ENCODE measurements at regions not wholly inside any gene's neighbourhood (a gene's known extent, or its start where the extent isn't known, plus 50 kb on each side); places are given as distances from the start of the nearest gene placed in this dataset.

- intact Hi-C loops (cut with micrococcal nuclease), result no loop called here
- H3K4me3 Mint-ChIP-seq, result no peak overlapping the region
- peaks cover 7% of the 10 kb centered on the region for H3K9me3 Mint-ChIP-seq
- peaks cover 3% of the 10 kb centered on the region for H3K27me3 Mint-ChIP-seq
- no peak overlapping the region for H3K27ac Mint-ChIP-seq
- H3K36me3 Mint-ChIP-seq (ENCODE audit: low read depth), result no peaks in the 10 kb centered on the region
- no peaks in the 10 kb centered on the region for H3K4me1 Mint-ChIP-seq (ENCODE audit: low read depth)
Observed at GRCh38 chr18:75544051-75544481, 116.6 kb upstream of the SMIM21 start.

- Mint-ChIP-seq H3K27ac (no peak overlapping the region), H3K27me3 (peaks cover 3% of the 10 kb centered on the region), H3K9me3 (no peaks in the 10 kb centered on the region), H3K4me1 (ENCODE audit: low read depth) (no peaks in the 10 kb centered on the region), H3K4me3 (no peak overlapping the region), H3K36me3 (ENCODE audit: low read depth) (no peaks in the 10 kb centered on the region)
- intact Hi-C loops (cut with micrococcal nuclease), result no loop called here
Observed at GRCh38 chr18:75538727-75539126, 111.2 kb upstream of the SMIM21 start.

DNA sequence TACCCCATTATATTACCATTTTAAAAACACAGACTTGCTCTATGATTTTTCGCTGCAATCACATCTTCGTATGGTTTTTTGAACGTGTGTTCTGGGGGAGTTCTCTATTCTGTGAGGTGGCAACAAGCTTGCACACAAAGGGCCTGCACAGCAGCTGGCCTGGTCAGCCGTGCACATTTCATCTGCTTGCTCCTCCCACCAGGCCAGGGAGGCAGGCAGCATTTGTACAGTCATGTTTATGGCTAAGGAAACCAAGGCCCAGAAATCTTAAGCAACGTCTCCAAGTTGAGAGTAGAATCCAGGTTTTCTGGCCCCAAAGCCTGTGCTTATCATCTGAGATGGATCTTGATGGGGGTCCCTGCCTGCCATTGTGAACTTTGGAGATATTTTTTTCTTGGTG, 106.4 kb upstream of the SMIM21 start:
- Mint-ChIP-seq H3K36me3 (ENCODE audit: low read depth) (no peaks in the 10 kb centered on the region), H3K27me3 (no peaks in the 10 kb centered on the region), H3K4me1 (ENCODE audit: low read depth) (no peaks in the 10 kb centered on the region), H3K4me3 (no peak overlapping the region), H3K27ac (no peak overlapping the region), H3K9me3 (no peaks in the 10 kb centered on the region)
- intact Hi-C loops (cut with micrococcal nuclease), result no loop called here

GRCh38 chr18:75533209-75533608, 105.7 kb upstream of the SMIM21 start:
- Mint-ChIP-seq H3K36me3 (ENCODE audit: low read depth) (no peaks in the 10 kb centered on the region), H3K4me3 (no peak overlapping the region), H3K9me3 (no peaks in the 10 kb centered on the region), H3K27ac (no peak overlapping the region), H3K27me3 (no peaks in the 10 kb centered on the region), H3K4me1 (ENCODE audit: low read depth) (no peaks in the 10 kb centered on the region)
- intact Hi-C loops (cut with micrococcal nuclease), result no loop called here

- no peaks in the 10 kb centered on the region for H3K27me3 Mint-ChIP-seq
- no peaks in the 10 kb centered on the region for H3K4me1 Mint-ChIP-seq (ENCODE audit: low read depth)
- no peak overlapping the region for H3K4me3 Mint-ChIP-seq
- H3K27ac Mint-ChIP-seq, result no peak overlapping the region
- intact Hi-C loops (cut with micrococcal nuclease), result no loop called here
- H3K36me3 Mint-ChIP-seq (ENCODE audit: low read depth), result no peaks in the 10 kb centered on the region
- no peaks in the 10 kb centered on the region for H3K9me3 Mint-ChIP-seq
Observed at GRCh38 chr18:75531851-75532459, 104.5 kb upstream of the SMIM21 start.

DNA sequence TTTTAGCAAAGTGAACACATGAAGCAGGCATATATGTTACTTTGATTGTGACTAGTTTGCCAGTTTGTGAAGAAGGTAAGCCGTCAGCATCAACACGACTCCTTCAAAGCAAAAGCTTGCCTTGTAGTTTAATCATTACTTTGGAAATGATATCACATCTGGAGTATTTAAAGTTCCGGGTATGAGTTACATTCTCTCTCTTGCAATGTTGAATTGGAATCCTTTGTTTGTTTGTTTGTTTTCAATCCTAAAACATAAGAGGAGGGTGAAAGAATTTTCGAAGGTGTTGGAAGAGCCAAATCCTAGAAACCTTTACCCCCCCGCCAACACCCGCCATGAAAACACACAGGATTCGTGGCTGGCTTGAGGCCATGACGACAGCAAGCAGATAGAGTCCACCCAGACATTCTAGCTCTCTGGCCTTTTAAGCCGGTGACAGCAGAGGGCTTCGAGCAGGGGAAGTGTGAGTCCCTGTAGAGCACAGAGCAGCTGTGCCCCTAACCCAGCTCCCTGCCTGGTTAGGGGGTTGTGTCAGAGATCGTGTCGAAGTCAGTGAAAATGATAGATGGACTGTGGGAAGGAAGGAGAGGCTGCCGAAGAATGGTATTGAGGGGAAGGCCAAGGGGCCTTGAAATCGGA, 103.8 kb upstream of the SMIM21 start:
- intact Hi-C loops (cut with micrococcal nuclease), result no loop called here
- H3K27me3 Mint-ChIP-seq, result no peaks in the 10 kb centered on the region
- no peaks in the 10 kb centered on the region for H3K4me1 Mint-ChIP-seq (ENCODE audit: low read depth)
- no peaks in the 10 kb centered on the region for H3K36me3 Mint-ChIP-seq (ENCODE audit: low read depth)
- H3K27ac Mint-ChIP-seq, result no peak overlapping the region
- no peak overlapping the region for H3K4me3 Mint-ChIP-seq
- no peaks in the 10 kb centered on the region for H3K9me3 Mint-ChIP-seq

DNA sequence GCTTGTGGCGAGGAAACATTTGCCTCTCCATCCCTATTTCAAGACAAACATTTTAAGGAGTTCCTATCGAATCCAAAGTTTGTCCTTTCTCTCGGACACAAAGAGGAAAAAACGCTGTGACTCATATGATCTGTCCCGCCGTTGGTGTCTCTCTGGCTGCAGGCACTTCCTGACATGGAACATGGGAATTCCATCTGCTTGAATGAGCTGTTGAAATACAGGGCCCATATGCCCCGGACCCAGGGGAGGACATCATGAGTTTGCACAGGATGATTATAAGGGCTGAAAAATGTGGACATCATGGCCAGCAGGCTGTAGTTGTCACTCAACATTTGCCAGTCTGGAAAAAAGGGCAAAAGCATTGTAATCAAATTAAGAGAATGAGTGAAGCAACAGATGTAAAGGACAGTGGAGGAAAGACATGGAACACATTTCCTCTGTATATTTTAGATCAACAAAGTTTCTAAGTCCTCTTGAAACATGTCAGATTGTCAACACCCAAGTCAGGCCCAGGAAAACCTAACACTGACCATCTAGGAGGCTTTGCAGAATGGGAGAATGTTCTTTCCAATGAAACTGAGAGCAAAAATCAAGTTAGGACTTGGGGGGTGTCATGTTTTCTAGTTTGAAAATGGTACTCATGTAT, 103.2 kb upstream of the SMIM21 start:
- H3K27ac Mint-ChIP-seq, result no peak overlapping the region
- intact Hi-C loops (cut with micrococcal nuclease), result no loop called here
- H3K36me3 Mint-ChIP-seq (ENCODE audit: low read depth), result no peaks in the 10 kb centered on the region
- no peaks in the 10 kb centered on the region for H3K27me3 Mint-ChIP-seq
- no peaks in the 10 kb centered on the region for H3K4me1 Mint-ChIP-seq (ENCODE audit: low read depth)
- H3K9me3 Mint-ChIP-seq, result no peaks in the 10 kb centered on the region
- H3K4me3 Mint-ChIP-seq, result no peak overlapping the region

GRCh38 chr18:75530118-75530517, 102.6 kb upstream of the SMIM21 start:
- H3K4me1 Mint-ChIP-seq (ENCODE audit: low read depth), result no peaks in the 10 kb centered on the region
- no peaks in the 10 kb centered on the region for H3K27me3 Mint-ChIP-seq
- intact Hi-C loops (cut with micrococcal nuclease), result no loop called here
- no peak overlapping the region for H3K4me3 Mint-ChIP-seq
- H3K36me3 Mint-ChIP-seq (ENCODE audit: low read depth), result no peaks in the 10 kb centered on the region
- no peak overlapping the region for H3K27ac Mint-ChIP-seq
- H3K9me3 Mint-ChIP-seq, result no peaks in the 10 kb centered on the region

DNA sequence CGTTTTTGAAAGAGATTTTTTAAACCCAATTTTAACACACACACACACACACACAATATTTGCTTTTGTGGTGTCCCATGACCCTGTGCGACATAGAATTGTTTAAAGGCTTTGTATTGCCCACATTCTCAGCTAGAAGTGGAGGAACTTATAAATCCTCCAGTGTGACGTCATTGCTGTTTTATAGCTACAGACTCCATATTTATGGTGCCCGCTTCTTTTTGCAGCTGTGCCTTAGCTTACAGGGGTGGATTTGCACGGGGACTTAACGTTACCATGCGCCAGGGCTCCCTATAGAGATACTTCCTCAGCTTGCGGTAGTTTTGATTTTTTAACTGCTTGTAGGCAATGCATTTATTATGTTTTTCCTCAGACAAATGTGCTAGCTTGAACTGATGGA, 101.9 kb upstream of the SMIM21 start:
- no peak overlapping the region for H3K4me3 Mint-ChIP-seq
- intact Hi-C loops (cut with micrococcal nuclease), result no loop called here
- no peaks in the 10 kb centered on the region for H3K9me3 Mint-ChIP-seq

GRCh38 chr18:75527848-75528685, 100.6 kb upstream of the SMIM21 start:
- intact Hi-C loops (cut with micrococcal nuclease), result no loop called here
- no peak overlapping the region for H3K4me3 Mint-ChIP-seq
- no peak overlapping the region for H3K27ac Mint-ChIP-seq
- H3K36me3 Mint-ChIP-seq (ENCODE audit: low read depth), result no peaks in the 10 kb centered on the region
- H3K4me1 Mint-ChIP-seq (ENCODE audit: low read depth), result no peaks in the 10 kb centered on the region
- H3K27me3 Mint-ChIP-seq, result no peaks in the 10 kb centered on the region
- no peaks in the 10 kb centered on the region for H3K9me3 Mint-ChIP-seq

More for the DNA sequence above, 101.9 kb upstream of the SMIM21 start:
- Mint-ChIP-seq H3K4me1 (ENCODE audit: low read depth) (no peaks in the 10 kb centered on the region), H3K27ac (no peak overlapping the region), H3K36me3 (ENCODE audit: low read depth) (no peaks in the 10 kb centered on the region), H3K27me3 (no peaks in the 10 kb centered on the region)

GRCh38 chr18:75526038-75526437, 98.5 kb upstream of the SMIM21 start:
- Mint-ChIP-seq H3K27ac (no peak overlapping the region), H3K9me3 (no peaks in the 10 kb centered on the region), H3K36me3 (ENCODE audit: low read depth) (no peaks in the 10 kb centered on the region), H3K4me3 (no peak overlapping the region), H3K4me1 (ENCODE audit: low read depth) (no peaks in the 10 kb centered on the region), H3K27me3 (no peaks in the 10 kb centered on the region)
- intact Hi-C loops (cut with micrococcal nuclease), result no loop called here

DNA sequence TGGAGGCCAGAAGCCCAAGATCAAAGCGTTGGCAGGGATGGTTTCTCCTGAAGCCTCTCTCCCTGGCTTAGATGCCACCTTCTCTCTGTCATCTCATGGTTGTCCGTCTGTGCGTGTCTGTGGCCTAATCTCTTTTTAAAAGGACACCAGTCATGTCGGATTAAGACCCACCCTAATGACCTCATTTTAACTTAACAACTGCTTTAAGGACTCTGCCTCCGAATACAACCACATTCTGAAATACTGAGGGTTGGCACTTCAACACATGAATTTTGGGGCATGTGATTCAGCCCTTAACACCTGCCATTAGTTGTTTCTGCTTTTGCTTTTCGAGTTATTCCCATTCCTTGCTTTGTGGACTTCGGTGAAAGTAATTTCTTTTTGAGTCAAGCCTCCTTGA, 97.8 kb upstream of the SMIM21 start:
- no peaks in the 10 kb centered on the region for H3K4me1 Mint-ChIP-seq (ENCODE audit: low read depth)
- no peaks in the 10 kb centered on the region for H3K9me3 Mint-ChIP-seq
- H3K4me3 Mint-ChIP-seq, result no peak overlapping the region
- no peaks in the 10 kb centered on the region for H3K27me3 Mint-ChIP-seq
- H3K36me3 Mint-ChIP-seq (ENCODE audit: low read depth), result no peaks in the 10 kb centered on the region
- intact Hi-C loops (cut with micrococcal nuclease), result no loop called here
- H3K27ac Mint-ChIP-seq, result no peak overlapping the region

- Mint-ChIP-seq H3K4me3 (no peak overlapping the region), H3K27ac (no peak overlapping the region), H3K9me3 (no peaks in the 10 kb centered on the region), H3K36me3 (ENCODE audit: low read depth) (no peaks in the 10 kb centered on the region), H3K4me1 (ENCODE audit: low read depth) (no peaks in the 10 kb centered on the region), H3K27me3 (no peaks in the 10 kb centered on the region)
- intact Hi-C loops (cut with micrococcal nuclease), result no loop called here
Observed at GRCh38 chr18:75524841-75525240, 97.3 kb upstream of the SMIM21 start.

DNA sequence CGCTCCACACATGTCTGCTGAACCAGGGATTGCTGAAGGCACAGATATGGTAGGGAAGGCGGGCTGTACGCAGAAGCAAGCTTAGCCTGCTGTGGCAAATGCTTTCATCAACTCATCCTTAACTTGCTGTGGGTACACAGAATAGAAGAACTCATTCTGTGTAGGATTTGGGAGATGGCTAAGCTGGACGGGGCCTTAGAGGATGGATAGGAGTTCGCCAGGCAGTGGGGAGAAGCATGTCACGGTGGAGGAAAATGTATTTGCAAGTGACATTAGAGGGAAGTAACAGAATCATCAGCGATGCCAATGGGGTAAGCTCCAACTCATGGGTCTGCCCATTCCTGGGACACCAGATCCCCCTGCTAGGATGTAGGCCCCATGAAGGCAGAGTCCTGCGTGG, 96.7 kb upstream of the SMIM21 start:
- Mint-ChIP-seq H3K9me3 (no peaks in the 10 kb centered on the region), H3K4me1 (ENCODE audit: low read depth) (no peaks in the 10 kb centered on the region), H3K36me3 (ENCODE audit: low read depth) (no peaks in the 10 kb centered on the region), H3K27ac (no peak overlapping the region), H3K4me3 (no peak overlapping the region), H3K27me3 (no peaks in the 10 kb centered on the region)
- intact Hi-C loops (cut with micrococcal nuclease), result no loop called here
